Neural cell (in vitro differentiated cells): ENCODE measurements at regions not wholly inside any gene's neighbourhood (a gene's known extent, or its start where the extent isn't known, plus 50 kb on each side); places are given as distances from the start of the nearest gene placed in this dataset.

ENCODE experiments used
- CTCF ChIP-seq: fragments of 450-650 bp; IDR thresholded peaks from 2 replicates; pipeline ENCODE4 v1.5.1; 2014; ENCODE audit warnings: antibody characterized with exemption, mild to moderate bottlenecking, moderate library complexity; ENCODE audit not compliant: poor library complexity, severe bottlenecking
- EP300 ChIP-seq: fragments of 450-650 bp; conservative IDR thresholded peaks from 2 replicates; pipeline ENCODE4 v1.6.1; 2014; ENCODE audit warnings: antibody characterized with exemption, mild to moderate bottlenecking, moderate library complexity; ENCODE audit not compliant: poor library complexity, severe bottlenecking
- EZH2 ChIP-seq: fragments of 200-600, 300-800 bp; shearing (Covaris generic), sonication (generic); IDR thresholded peaks from 2 replicates; pipeline ENCODE4 v1.6.1; 2014; ENCODE audit warnings: antibody characterized with exemption, low read length, borderline replicate concordance, mild to moderate bottlenecking; ENCODE audit not compliant: insufficient read depth, poor library complexity, severe bottlenecking
- POLR2AphosphoS5 ChIP-seq: IDR thresholded peaks from 2 replicates; pipeline ENCODE4 v1.6.1; 2012
- RAD21 ChIP-seq: fragments of 450-650 bp; conservative IDR thresholded peaks from 2 replicates; pipeline ENCODE4 v1.6.1; 2014; ENCODE audit warnings: antibody characterized with exemption, mild to moderate bottlenecking, moderate library complexity

GRCh38 chr10:33481184-33481583, 146.7 kb upstream of the NRP1 start:
- TF ChIP-seq CTCF (no peak), RAD21 (no peak), EP300 (no peak), POLR2AphosphoS5 (no peak), EZH2 (no peak)
